IMR-90 (cell line): ENCODE measurements at regions not wholly inside any gene's neighbourhood (a gene's known extent, or its start where the extent isn't known, plus 50 kb on each side); places are given as distances from the start of the nearest gene placed in this dataset.

ENCODE experiments used
- ATAC-seq: fragments of 200-7000 bp; cut with Tn5 transposase; 2 replicates; pipeline ENCODE4 v1.9.1; 2020; ENCODE audit warnings: low read depth, mild to moderate bottlenecking, moderate library complexity
- BruUV-seq: library from RNA; stranded (reverse); fragments of 400-500 nt; replicated peaks from 2 replicates; lab custom pipeline; 2021; lab: Mats Ljungman, UMichigan
- CTCF ChIA-PET: fragments of 300-600 bp; formaldehyde crosslinking; extraction: SDS; loops from one replicate; lab custom pipeline; 2021; ENCODE audit warnings: antibody characterized with exemption; lab: Yijun Ruan, JAX
- POLR2A ChIA-PET: fragments of 300-600 bp; sonication (Branson Sonifier 250); formaldehyde crosslinking; loops from one replicate; lab custom pipeline; 2022; ENCODE audit warnings: antibody characterized with exemption; ENCODE audit not compliant: unreplicated experiment; lab: Charles Lee
- DNase-seq: peaks from one replicate; pipeline ENCODE4 v3.0.0; 2013
- H2AFZ ChIP-seq: replicated peaks from 2 replicates; pipeline ENCODE3; 2013; ENCODE audit warnings: low read length, mild to moderate bottlenecking; ENCODE audit not compliant: poor library complexity
- H2AK5ac ChIP-seq: 2 replicates; pipeline ENCODE4 v1.6.1; 2013; ENCODE audit warnings: low read depth, low read length, inconsistent platforms
- H2AK9ac ChIP-seq: replicated peaks from 2 replicates; pipeline ENCODE3; 2013; ENCODE audit warnings: mild to moderate bottlenecking, low read depth, low read length, moderate library complexity; ENCODE audit not compliant: poor library complexity
- H2BK120ac ChIP-seq: 2 replicates; pipeline ENCODE4 v1.6.1; 2013; ENCODE audit warnings: low read depth, low read length, inconsistent platforms
- H2BK15ac ChIP-seq: 3 replicates; pipeline ENCODE4 v1.6.1; 2013; ENCODE audit warnings: low read depth, low read length, inconsistent platforms
- H2BK20ac ChIP-seq: 2 replicates; pipeline ENCODE4 v1.6.1; 2013; ENCODE audit warnings: low read depth, mild to moderate bottlenecking, inconsistent platforms, low read length, moderate library complexity
- H2BK5ac ChIP-seq: 2 replicates; pipeline ENCODE4 v1.6.1; 2013; ENCODE audit warnings: mild to moderate bottlenecking, low read depth, low read length, inconsistent platforms; ENCODE audit not compliant: poor library complexity, severe bottlenecking
- H3K14ac ChIP-seq: replicated peaks from 2 replicates; pipeline ENCODE4 v1.6.1; 2013; ENCODE audit warnings: low read depth, low read length, inconsistent platforms
- H3K18ac ChIP-seq: 2 replicates; pipeline ENCODE4 v1.6.1; 2013; ENCODE audit warnings: low read depth, low read length, control low read depth
- H3K23ac ChIP-seq: 2 replicates; pipeline ENCODE4 v1.6.1; 2013; ENCODE audit warnings: low read depth, low read length, inconsistent platforms
- H3K27ac ChIP-seq: 2 replicates; pipeline ENCODE4 v1.5.1; 2013; ENCODE audit warnings: mild to moderate bottlenecking, control low read depth, low read length; ENCODE audit not compliant: insufficient read depth
- H3K27me3 ChIP-seq: 2 replicates; pipeline ENCODE4 v1.6.1; 2013; ENCODE audit warnings: low read length; ENCODE audit not compliant: control insufficient read depth, insufficient read depth
- H3K36me3 ChIP-seq: 2 replicates; pipeline ENCODE4 v1.6.1; 2013; ENCODE audit warnings: low read length, mixed read lengths; ENCODE audit not compliant: control insufficient read depth, insufficient read depth
- H3K4ac ChIP-seq: 2 replicates; pipeline ENCODE4 v1.6.1; 2013; ENCODE audit warnings: low read depth, low read length, inconsistent platforms
- H3K4me1 ChIP-seq: 2 replicates; pipeline ENCODE4 v1.6.1; 2013; ENCODE audit warnings: low read length, mixed read lengths; ENCODE audit not compliant: control insufficient read depth, insufficient read depth
- H3K4me2 ChIP-seq: 2 replicates; pipeline ENCODE4 v1.6.1; 2013; ENCODE audit warnings: low read depth, mild to moderate bottlenecking, control low read depth, low read length, moderate library complexity
- H3K4me3 ChIP-seq: 2 replicates; pipeline ENCODE4 v1.5.1; 2013; ENCODE audit warnings: low read depth, mild to moderate bottlenecking, control low read depth, low read length, moderate library complexity; ENCODE audit not compliant: insufficient read depth
- H3K56ac ChIP-seq: 2 replicates; pipeline ENCODE4 v1.6.1; 2013; ENCODE audit warnings: low read length, inconsistent platforms; ENCODE audit not compliant: insufficient read depth; ENCODE audit errors: extremely low read depth
- H3K79me1 ChIP-seq, 2 experiments: 2 replicates each; pipeline ENCODE4 v1.6.1; 2013; ENCODE audit warnings: low read length in 2 of 2, inconsistent platforms in 1 of 2, low read depth in 1 of 2
- H3K9ac ChIP-seq: 2 replicates; pipeline ENCODE4 v1.6.1; 2013; ENCODE audit warnings: low read depth, low read length, control low read depth
- H3K9me1 ChIP-seq: 2 replicates; pipeline ENCODE4 v1.6.1; 2013; ENCODE audit warnings: low read length, inconsistent platforms; ENCODE audit not compliant: insufficient read depth
- H3K9me3 ChIP-seq: 2 replicates; pipeline ENCODE4 v1.6.1; 2013; ENCODE audit warnings: low read length; ENCODE audit not compliant: control insufficient read depth, insufficient read depth
- H4K20me1 ChIP-seq: 2 replicates; pipeline ENCODE4 v1.6.1; 2013; ENCODE audit warnings: low read length, inconsistent platforms; ENCODE audit not compliant: insufficient read depth
- H4K5ac ChIP-seq: 2 replicates; pipeline ENCODE4 v1.6.1; 2013; ENCODE audit warnings: mild to moderate bottlenecking, low read depth, low read length, control low read depth
- H4K8ac ChIP-seq, 2 experiments: 2 replicates each; pipeline ENCODE4 v1.6.1; 2013; ENCODE audit warnings: low read depth in 2 of 2, low read length in 2 of 2, control low read depth in 1 of 2, inconsistent platforms in 1 of 2
- H4K91ac ChIP-seq: 2 replicates; pipeline ENCODE4 v1.6.1; 2013; ENCODE audit warnings: low read depth, low read length, inconsistent platforms; ENCODE audit not compliant: insufficient read depth
- BHLHE40 ChIP-seq: fragments of 150-350 bp; IDR thresholded peaks from 2 replicates; pipeline ENCODE4 v1.6.1; 2016; ENCODE audit warnings: mild to moderate bottlenecking, low read depth, low read length
- CEBPB ChIP-seq: IDR thresholded peaks from 2 replicates; pipeline ENCODE4 v1.6.1; 2012; ENCODE audit warnings: low read depth, low read length, improper control_type of control experiment
- CHD1 ChIP-seq: IDR thresholded peaks from 2 replicates; pipeline ENCODE4 v1.6.1; 2012; ENCODE audit warnings: low read depth, low read length, improper control_type of control experiment
- ELK1 ChIP-seq: fragments of 150-350 bp; IDR thresholded peaks from 2 replicates; pipeline ENCODE4 v1.6.1; 2016; ENCODE audit warnings: low read depth, mild to moderate bottlenecking, low read length, moderate library complexity, borderline replicate concordance
- FOS ChIP-seq: fragments of 150-350 bp; IDR thresholded peaks from 2 replicates; pipeline ENCODE4 v1.6.1; 2016; ENCODE audit warnings: low read depth, low read length
- MAZ ChIP-seq: IDR thresholded peaks from 2 replicates; pipeline ENCODE4 v1.6.1; 2012; ENCODE audit warnings: low read depth, mild to moderate bottlenecking, low read length, improper control_type of control experiment, moderate library complexity, borderline replicate concordance
- NFE2L2 ChIP-seq: fragments of 150-350 bp; IDR thresholded peaks from 2 replicates; pipeline ENCODE4 v1.6.1; 2016; ENCODE audit warnings: low read depth, mild to moderate bottlenecking, low read length
- POLR2A ChIP-seq: IDR thresholded peaks from 2 replicates; pipeline ENCODE4 v1.6.1; 2012; ENCODE audit warnings: mild to moderate bottlenecking, low read depth, low read length
- RAD21 ChIP-seq: IDR thresholded peaks from 2 replicates; pipeline ENCODE4 v1.6.1; 2012; ENCODE audit warnings: low read length, improper control_type of control experiment
- RCOR1 ChIP-seq: IDR thresholded peaks from 2 replicates; pipeline ENCODE4 v1.6.1; 2012; ENCODE audit warnings: mild to moderate bottlenecking, low read length, improper control_type of control experiment; ENCODE audit not compliant: insufficient replicate concordance
- RFX5 ChIP-seq: IDR thresholded peaks from 2 replicates; pipeline ENCODE4 v1.8.0; 2012; ENCODE audit warnings: low read depth, mild to moderate bottlenecking, low read length, moderate library complexity
- USF2 ChIP-seq: fragments of 150-350 bp; IDR thresholded peaks from 2 replicates; pipeline ENCODE4 v1.6.1; 2017; ENCODE audit warnings: mild to moderate bottlenecking, antibody characterized with exemption, low read length, low read depth
- WGBS, 2 experiments: methylation state at CpG; one replicate each; pipeline versions ENCODE4 v1.1.5 to v1.1.7; 2013; ENCODE audit warnings: missing lambda C conversion rate in 2 of 2; ENCODE audit not compliant: insufficient read length in 1 of 2; ENCODE audit errors: extremely low coverage in 2 of 2; 5-methylcytosine and 5-hydroxymethylcytosine counted together
- dilution Hi-C: fragments of 300-500 bp; cut with HindIII; formaldehyde crosslinking; loops from one replicate; pipeline ENCODE4 v1.14.3; 2018; ENCODE audit warnings: low sequenced_read_pairs; ENCODE audit not compliant: unreplicated experiment
- in situ Hi-C: fragments of 300-500 bp; cut with MboI; formaldehyde crosslinking; loops from 3 replicates; pipeline ENCODE4 v1.14.3; 2019; ENCODE audit warnings: low sequenced_read_pairs, inconsistent platforms, mixed read lengths
- intact Hi-C: fragments of 100-400 bp; cut with micrococcal nuclease; formaldehyde crosslinking; loops from 2 replicates; pipeline ENCODE4 v1.10.0; 2022

DNA sequence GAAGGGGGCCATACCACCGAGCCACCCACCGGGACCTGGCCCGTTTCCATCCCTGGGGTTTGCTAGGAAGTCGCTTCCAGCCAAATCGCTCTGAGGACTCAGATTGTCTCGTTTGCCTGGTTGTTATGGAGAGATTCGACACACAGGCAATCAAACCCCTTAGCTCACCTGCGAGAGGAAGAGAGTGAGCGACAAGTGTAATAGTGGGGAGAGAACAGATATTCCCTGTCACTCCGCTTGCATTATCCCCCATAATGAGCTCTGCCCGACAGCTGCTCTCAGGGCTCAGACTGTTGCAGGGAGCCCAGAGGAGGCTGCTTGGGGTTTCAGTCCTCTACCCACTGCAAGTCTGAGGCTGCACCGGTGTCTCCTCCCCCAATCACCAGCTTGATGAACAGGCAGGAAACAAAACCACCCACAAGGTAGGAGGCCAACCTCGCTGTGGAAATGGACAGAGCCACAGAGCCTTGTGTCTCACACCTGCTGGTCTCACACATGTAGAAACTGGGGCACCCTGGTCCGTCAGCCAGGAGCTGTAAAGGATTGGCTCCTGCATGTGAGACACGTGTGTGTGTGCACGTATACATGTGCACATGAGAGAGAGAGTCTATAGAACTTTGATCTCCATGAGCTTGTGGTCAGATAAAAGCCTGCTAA lies 351.1 kb downstream of the BUD13 start:
- intact Hi-C loops (no loop called here), dilution Hi-C loops (no loop called here), in situ Hi-C loops (no loop called here)
- H2AFZ ChIP-seq, result no peak overlapping the region
- H3K14ac ChIP-seq, result no peak overlapping the region
- H3K9me1 ChIP-seq, result no peaks in the 10 kb centered on the region
- TF ChIP-seq CEBPB (no peak), MAZ (no peak), RCOR1 (no peak), FOS (no peak), POLR2A (no peak), CHD1 (no peak), ELK1 (no peak), RAD21 (no peak), USF2 (no peak), BHLHE40 (no peak), RFX5 (no peak), NFE2L2 (no peak)
- BruUV-seq, result no TSS peak
- H4K5ac ChIP-seq, result no peak overlapping the region
- ChIA-PET CTCF (no interaction called here), POLR2A (no interaction called here)
- H3K56ac ChIP-seq, result no peak overlapping the region
- no peaks in the 10 kb centered on the region for H3K79me1 ChIP-seq
- H4K8ac ChIP-seq, result no peak overlapping the region
- no peaks in the 10 kb centered on the region for H3K36me3 ChIP-seq
- H3K4me3 ChIP-seq, result no peak overlapping the region
- no peaks in the 10 kb centered on the region for H3K4me1 ChIP-seq
- WGBS, 2 experiments, result 36% methylated on average over 5 of the region's 16 CpGs; no CpG with 5 or more reads in 1 of the 2 experiments
- no peak overlapping the region for H2BK5ac ChIP-seq
- no peak overlapping the region for H2BK120ac ChIP-seq
- H3K4me2 ChIP-seq, result no peak overlapping the region
- H3K9ac ChIP-seq, result no peak overlapping the region
- H2AK5ac ChIP-seq, result no peak overlapping the region
- H2BK15ac ChIP-seq, result no peak overlapping the region
- H2AK9ac ChIP-seq, result no peak overlapping the region
- no peaks in the 10 kb centered on the region for H4K20me1 ChIP-seq
- no peak overlapping the region for H2BK20ac ChIP-seq
- H3K9me3 ChIP-seq, result no peaks in the 10 kb centered on the region
- DNase-seq (no peak), ATAC-seq (no peak)
- H3K23ac ChIP-seq, result no peak overlapping the region
- H3K27ac ChIP-seq, result no peak overlapping the region
- no peak overlapping the region for H4K91ac ChIP-seq
- H3K4ac ChIP-seq, result no peak overlapping the region
- no peak overlapping the region for H3K18ac ChIP-seq
- H3K27me3 ChIP-seq, result no peaks in the 10 kb centered on the region
